ENCODE measurements at regions not wholly inside any gene's neighbourhood (a gene's known extent, or its start where the extent isn't known, plus 50 kb on each side); places are given as distances from the start of the nearest gene placed in this dataset.
A peak's percentile ranks its signal among the peaks of the same experiment; 100 is the strongest.

GRCh38 chr6:27188061-27188884 lies 59.2 kb upstream of the PRSS16 start:
- TF ChIP-seq CTCF (IDR thresholded peaks at IDR 0.05; ENCODE audit: low read depth, low read length) (no peak), POLR2A (IDR thresholded peaks at IDR 0.05; ENCODE audit: extremely low read depth, insufficient read length) (peak; percentile 28), MYC (IDR thresholded peaks at IDR 0.05; ENCODE audit: low read depth, low read length) (no peak)
- TF ChIP-seq, protein P1, sequence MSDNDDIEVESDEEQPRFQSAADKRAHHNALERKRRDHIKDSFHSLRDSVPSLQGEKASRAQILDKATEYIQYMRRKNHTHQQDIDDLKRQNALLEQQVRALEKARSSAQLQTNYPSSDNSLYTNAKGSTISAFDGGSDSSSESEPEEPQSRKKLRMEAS (IDR thresholded peaks at IDR 0.05; ENCODE audit: low read depth, low read length), result no peak

All from NB4 (cell line).